HG02870 (cell line): ENCODE measurements at regions not wholly inside any gene's neighbourhood (a gene's known extent, or its start where the extent isn't known, plus 50 kb on each side); places are given as distances from the start of the nearest gene placed in this dataset.

ENCODE experiments used
- ATAC-seq: cut with Tn5 transposase; IDR thresholded peaks from one replicate; pipeline ENCODE4 v1.9.1; 2021; ENCODE audit warnings: mild to moderate bottlenecking, moderate library complexity; ENCODE audit not compliant: unreplicated experiment

- ATAC-seq: no peak
These were observed 246.2 kb downstream of the LRFN2 start for GRCh38 chr6:40340957-40341356.

GRCh38 chr6:40340196-40340595, 247.0 kb downstream of the LRFN2 start:
- ATAC-seq: no peak

GRCh38 chr6:40338306-40338705, 248.9 kb downstream of the LRFN2 start:
- no peak for ATAC-seq

GRCh38 chr6:40336940-40337760, 250.0 kb downstream of the LRFN2 start:
- no peak for ATAC-seq

GRCh38 chr6:40336296-40336695, 250.9 kb downstream of the LRFN2 start:
- no peak for ATAC-seq

- ATAC-seq: no peak
These were observed 252.5 kb downstream of the LRFN2 start for GRCh38 chr6:40334496-40335270.

GRCh38 chr6:40331545-40331944, 255.6 kb downstream of the LRFN2 start:
- no peak for ATAC-seq

- ATAC-seq: no peak
These were observed 256.9 kb downstream of the LRFN2 start for GRCh38 chr6:40330301-40330721.

GRCh38 chr6:40328986-40329545, 258.1 kb downstream of the LRFN2 start:
- no peak for ATAC-seq

GRCh38 chr6:40328386-40328985, 258.7 kb downstream of the LRFN2 start:
- ATAC-seq: no peak

- no peak for ATAC-seq
These were observed 260.3 kb downstream of the LRFN2 start for GRCh38 chr6:40326714-40327421.

- ATAC-seq: no peak
These were observed 261.4 kb downstream of the LRFN2 start for GRCh38 chr6:40325791-40326190.

- ATAC-seq: no peak
These were observed 262.1 kb downstream of the LRFN2 start for GRCh38 chr6:40325041-40325440.

- no peak for ATAC-seq
These were observed 263.1 kb downstream of the LRFN2 start for GRCh38 chr6:40323881-40324634.

- no peak for ATAC-seq
These were observed 264.8 kb downstream of the LRFN2 start for GRCh38 chr6:40322336-40322735.

GRCh38 chr6:40321616-40322015, 265.5 kb downstream of the LRFN2 start:
- ATAC-seq: no peak

- no peak for ATAC-seq
These were observed 266.2 kb downstream of the LRFN2 start for GRCh38 chr6:40320947-40321346.

- no peak for ATAC-seq
These were observed 266.7 kb downstream of the LRFN2 start for GRCh38 chr6:40320441-40320840.

GRCh38 chr6:40319124-40319523, 268.0 kb downstream of the LRFN2 start:
- no peak for ATAC-seq

GRCh38 chr6:40315060-40315459, 272.1 kb downstream of the LRFN2 start:
- ATAC-seq: no peak
